HPDE6-E6E7 (cell line): ENCODE measurements at regions not wholly inside any gene's neighbourhood (a gene's known extent, or its start where the extent isn't known, plus 50 kb on each side); places are given as distances from the start of the nearest gene placed in this dataset.

Experiments
- DNase-seq: peaks from one replicate; pipeline ENCODE4 v3.0.0; 2011; ENCODE audit warnings: missing footprints; ENCODE audit errors: extremely low spot score

- no peak for DNase-seq
Measured at GRCh38 chr20:52267418-52267817, 75.8 kb upstream of the ZFP64 start.

GRCh38 chr20:52263757-52264156, 72.2 kb upstream of the ZFP64 start:
- no peak for DNase-seq

GRCh38 chr20:52261792-52262191, 70.2 kb upstream of the ZFP64 start:
- no peak for DNase-seq

- no peak for DNase-seq
Measured at GRCh38 chr20:52259295-52259694, 67.7 kb upstream of the ZFP64 start.

GRCh38 chr20:52256454-52256853, 64.9 kb upstream of the ZFP64 start:
- DNase-seq: no peak

GRCh38 chr20:52252664-52253063, 61.1 kb upstream of the ZFP64 start:
- no peak for DNase-seq

GRCh38 chr20:52251827-52252226, 60.2 kb upstream of the ZFP64 start:
- DNase-seq: no peak

- no peak for DNase-seq
Measured at GRCh38 chr20:52251136-52251700, 59.6 kb upstream of the ZFP64 start.

GRCh38 chr20:52247548-52247947, 56.0 kb upstream of the ZFP64 start:
- no peak for DNase-seq

GRCh38 chr20:52246366-52246765, 54.8 kb upstream of the ZFP64 start:
- no peak for DNase-seq

- DNase-seq: no peak
Measured at GRCh38 chr20:52244702-52245101, 53.1 kb upstream of the ZFP64 start.

GRCh38 chr20:52242237-52243230, 51.0 kb upstream of the ZFP64 start:
- no peak for DNase-seq
